ENCODE measurements at regions not wholly inside any gene's neighbourhood (a gene's known extent, or its start where the extent isn't known, plus 50 kb on each side); places are given as distances from the start of the nearest gene placed in this dataset.
"Not testable (repeated sequence)": the region's sequence is repeated elsewhere in the genome, so short reads cannot be mapped to it uniquely, and the experiment has no call there.

DNA sequence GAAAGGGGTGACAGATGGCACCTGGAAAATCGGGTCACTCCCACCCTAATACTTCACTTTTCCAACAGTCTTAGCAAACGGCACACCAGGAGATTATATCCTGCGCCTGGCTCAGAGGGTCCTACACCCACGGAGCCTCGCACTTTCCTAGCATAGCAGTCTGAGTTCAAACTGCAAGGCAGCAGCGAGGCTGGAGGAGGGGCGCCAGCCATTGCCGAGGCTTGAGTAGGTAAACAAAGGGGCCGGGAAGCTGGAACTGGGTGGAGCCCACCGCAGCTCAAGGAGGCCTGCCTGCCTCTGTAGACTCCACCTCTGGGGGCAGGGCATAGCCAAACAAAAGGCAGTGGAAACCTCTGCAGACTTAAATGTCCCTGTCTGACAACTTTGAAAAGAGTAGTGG is 206.5 kb upstream of the CACNA2D1 start:
- H3K4me3 ChIP-seq (ENCODE audit: insufficient read depth, low read depth, low read length); H2BK20ac ChIP-seq (ENCODE audit: low read depth, low read length); H3K9me3 ChIP-seq (ENCODE audit: control insufficient read depth, insufficient read depth, low read length); H3K27ac ChIP-seq (ENCODE audit: insufficient read depth, low read length); H4K5ac ChIP-seq (ENCODE audit: low read depth, low read length); H3K56ac ChIP-seq (ENCODE audit: extremely low read depth, insufficient read depth, low read length); H4K20me1 ChIP-seq (ENCODE audit: insufficient read depth, low read length); H3K9ac ChIP-seq (ENCODE audit: low read depth, low read length); H3K36me3 ChIP-seq (ENCODE audit: control insufficient read depth, insufficient read depth, low read length); H3K9me1 ChIP-seq (ENCODE audit: insufficient read depth, low read length); H3K4me2 ChIP-seq (ENCODE audit: low read depth, low read length); H3K27me3 ChIP-seq (ENCODE audit: control insufficient read depth, insufficient read depth, low read length); POLR2A ChIA-PET (ENCODE audit: unreplicated experiment); H2BK120ac ChIP-seq (ENCODE audit: low read depth, low read length); H2BK15ac ChIP-seq (ENCODE audit: low read depth, low read length); dilution Hi-C loops (cut with HindIII; ENCODE audit: low sequenced_read_pairs, unreplicated experiment); H3K79me1 ChIP-seq (ENCODE audit: low read depth in 1 of 2, low read length in 2 of 2); ATAC-seq (ENCODE audit: low read depth); H4K91ac ChIP-seq (ENCODE audit: insufficient read depth, low read depth, low read length); H3K14ac ChIP-seq (replicated peaks; ENCODE audit: low read depth, low read length); H2AFZ ChIP-seq (replicated peaks; ENCODE audit: low read length, poor library complexity); H3K4ac ChIP-seq (ENCODE audit: low read depth, low read length); H3K23ac ChIP-seq (ENCODE audit: low read depth, low read length); CTCF ChIA-PET; H2AK5ac ChIP-seq (ENCODE audit: low read depth, low read length); in situ Hi-C loops (cut with MboI; ENCODE audit: low sequenced_read_pairs); intact Hi-C loops (cut with micrococcal nuclease); H4K8ac ChIP-seq (ENCODE audit: low read depth in 2 of 2, low read length in 2 of 2); H2AK9ac ChIP-seq (replicated peaks; ENCODE audit: low read depth, low read length, poor library complexity); H3K4me1 ChIP-seq (ENCODE audit: control insufficient read depth, insufficient read depth, low read length); H2BK5ac ChIP-seq (ENCODE audit: low read depth, low read length, poor library complexity, severe bottlenecking); DNase-seq; H3K18ac ChIP-seq (ENCODE audit: low read depth, low read length); BruUV-seq (replicated peaks): not testable (repeated sequence)
- WGBS, 2 experiments (ENCODE audit: extremely low coverage in 2 of 2, insufficient read length in 1 of 2): no CpG with 5 or more reads among the region's 10 CpGs
